GM18861 (cell line): ENCODE measurements at regions not wholly inside any gene's neighbourhood (a gene's known extent, or its start where the extent isn't known, plus 50 kb on each side); places are given as distances from the start of the nearest gene placed in this dataset.

Experiments used
- ATAC-seq: cut with Tn5 transposase; IDR thresholded peaks from one replicate; pipeline ENCODE4 v1.9.1; 2021; ENCODE audit not compliant: unreplicated experiment

GRCh38 chr2:207286106-207286505 is 120.4 kb upstream of the KLF7 start:
- no peak for ATAC-seq

- ATAC-seq = peak; percentile 41
Measured at GRCh38 chr2:207288628-207289027, 122.9 kb upstream of the KLF7 start.

GRCh38 chr2:207289295-207290018 is 123.7 kb upstream of the KLF7 start:
- ATAC-seq = no peak

- no peak for ATAC-seq
Measured at GRCh38 chr2:207290833-207291624, 125.3 kb upstream of the KLF7 start.

GRCh38 chr2:207291625-207292252 is 126.0 kb upstream of the KLF7 start:
- no peak for ATAC-seq

GRCh38 chr2:207296265-207296948 is 130.7 kb upstream of the KLF7 start:
- ATAC-seq = no peak

- ATAC-seq = no peak
Measured at GRCh38 chr2:207300817-207301216, 135.1 kb upstream of the KLF7 start.

- no peak for ATAC-seq
Measured at GRCh38 chr2:207304761-207305160, 139.0 kb upstream of the KLF7 start.

GRCh38 chr2:207308519-207309224 is 142.9 kb upstream of the KLF7 start:
- ATAC-seq = no peak

GRCh38 chr2:207311316-207312005 is 145.7 kb upstream of the KLF7 start:
- peak; percentile 95 for ATAC-seq

GRCh38 chr2:207312006-207312356 is 146.2 kb upstream of the KLF7 start:
- no peak for ATAC-seq

- no peak for ATAC-seq
Measured at GRCh38 chr2:207313947-207314346, 148.2 kb upstream of the KLF7 start.

- ATAC-seq = no peak
Measured at GRCh38 chr2:207315131-207315530, 149.4 kb upstream of the KLF7 start.

GRCh38 chr2:207316484-207316883 is 150.7 kb upstream of the KLF7 start:
- ATAC-seq = no peak

- no peak for ATAC-seq
Measured at GRCh38 chr2:207316906-207317305, 151.2 kb upstream of the KLF7 start.

- no peak for ATAC-seq
Measured at GRCh38 chr2:207317378-207317984, 151.7 kb upstream of the KLF7 start.

GRCh38 chr2:207318181-207318628 is 152.5 kb upstream of the KLF7 start:
- ATAC-seq = no peak

- ATAC-seq = no peak
Measured at GRCh38 chr2:207319316-207319715, 153.6 kb upstream of the KLF7 start.

- ATAC-seq = no peak
Measured at GRCh38 chr2:207320381-207321159, 154.8 kb upstream of the KLF7 start.
